ENCODE measurements at regions not wholly inside any gene's neighbourhood (a gene's known extent, or its start where the extent isn't known, plus 50 kb on each side); places are given as distances from the start of the nearest gene placed in this dataset.

DNA sequence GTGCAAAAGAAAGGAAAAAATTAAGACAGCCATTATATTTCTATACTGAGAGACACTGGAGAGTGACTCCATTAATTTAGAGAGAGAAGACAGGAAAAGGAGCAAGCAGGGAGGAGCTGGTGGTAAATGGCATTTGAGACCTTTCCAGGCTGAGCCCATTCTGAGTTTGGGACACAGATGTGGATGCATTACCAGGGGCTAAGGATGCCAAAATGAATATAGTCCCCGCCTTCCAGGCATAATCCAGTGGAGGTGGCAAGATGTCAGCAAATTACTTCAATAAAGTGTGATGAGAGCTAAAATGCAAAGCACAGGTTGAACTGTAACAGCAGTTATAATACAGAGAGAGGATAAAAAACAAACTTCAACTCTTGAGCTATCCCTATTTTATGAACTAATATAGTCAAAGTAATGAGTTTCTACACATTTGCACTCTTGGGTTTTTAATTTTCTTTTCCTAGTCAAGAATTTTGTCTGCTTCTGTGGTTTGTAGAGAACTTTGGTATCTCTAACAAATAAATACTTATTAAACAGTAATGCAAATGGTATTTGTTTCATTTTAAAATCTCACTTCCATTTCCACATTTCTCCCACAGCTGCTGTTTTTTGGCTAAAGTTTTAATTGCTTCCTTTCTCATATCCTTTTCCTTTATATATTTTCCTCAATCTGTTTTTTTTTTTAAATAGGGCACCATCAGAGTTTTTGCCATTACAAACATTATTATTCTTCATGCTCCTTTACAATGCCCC, 228.2 kb upstream of the KCNK2 start (continued):
- TF ChIP-seq, protein P1, sequence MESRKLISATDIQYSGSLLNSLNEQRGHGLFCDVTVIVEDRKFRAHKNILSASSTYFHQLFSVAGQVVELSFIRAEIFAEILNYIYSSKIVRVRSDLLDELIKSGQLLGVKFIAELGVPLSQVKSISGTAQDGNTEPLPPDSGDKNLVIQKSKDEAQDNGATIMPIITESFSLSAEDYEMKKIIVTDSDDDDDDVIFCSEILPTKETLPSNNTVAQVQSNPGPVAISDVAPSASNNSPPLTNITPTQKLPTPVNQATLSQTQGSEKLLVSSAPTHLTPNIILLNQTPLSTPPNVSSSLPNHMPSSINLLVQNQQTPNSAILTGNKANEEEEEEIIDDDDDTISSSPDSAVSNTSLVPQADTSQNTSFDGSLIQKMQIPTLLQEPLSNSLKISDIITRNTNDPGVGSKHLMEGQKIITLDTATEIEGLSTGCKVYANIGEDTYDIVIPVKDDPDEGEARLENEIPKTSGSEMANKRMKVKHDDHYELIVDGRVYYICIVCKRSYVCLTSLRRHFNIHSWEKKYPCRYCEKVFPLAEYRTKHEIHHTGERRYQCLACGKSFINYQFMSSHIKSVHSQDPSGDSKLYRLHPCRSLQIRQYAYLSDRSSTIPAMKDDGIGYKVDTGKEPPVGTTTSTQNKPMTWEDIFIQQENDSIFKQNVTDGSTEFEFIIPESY (IDR thresholded peaks at IDR 0.05): no peak
- no peak for TF ChIP-seq RXRA (IDR thresholded peaks at IDR 0.05)
- TF ChIP-seq FOXA2 (IDR thresholded peaks at IDR 0.05): no peak

DNA sequence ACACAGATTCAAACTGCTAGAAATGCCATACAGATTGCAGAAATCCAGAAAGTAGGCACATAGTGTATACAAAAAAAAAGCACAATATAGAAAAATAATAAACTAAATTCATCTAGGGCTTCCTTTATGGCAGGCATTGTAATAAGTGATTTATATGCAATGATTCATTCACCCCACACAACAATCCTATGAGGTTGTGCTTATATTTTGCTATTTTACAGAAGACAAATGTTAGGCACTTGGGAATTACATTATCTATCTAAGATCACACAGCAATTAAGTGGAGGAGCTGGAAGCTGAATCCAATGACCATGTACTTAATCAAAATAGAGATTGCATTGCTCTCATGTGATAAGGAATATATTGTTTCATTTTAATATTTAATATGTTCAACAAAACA, 225.7 kb upstream of the KCNK2 start:
- no peak for DNase-seq (ENCODE audit: low spot score)
- H3K9me3 ChIP-seq (ENCODE audit: control insufficient read depth in 4 of 4, low read length in 3 of 4): no peaks in the 10 kb centered on the region
- H3K36me3 ChIP-seq (ENCODE audit: control insufficient read depth in 4 of 4, insufficient read depth in 3 of 4, low read depth in 1 of 4, low read length in 3 of 4): no peaks in the 10 kb centered on the region
- TF ChIP-seq TAF1 (conservative IDR thresholded peaks at IDR 0.05) (no peak), RAD21 (IDR thresholded peaks at IDR 0.05) (no peak), RXRA (IDR thresholded peaks at IDR 0.05) (no peak), EGR1 (IDR thresholded peaks at IDR 0.05; ENCODE audit: low read depth in 2 of 2) (no peak), GABPA (IDR thresholded peaks at IDR 0.05 in 1 of 2, conservative IDR thresholded peaks at IDR 0.05 in 1 of 2) (no peak), FOXA2 (IDR thresholded peaks at IDR 0.05) (no peak), NR2F2 (IDR thresholded peaks at IDR 0.05) (no peak)
- TF ChIP-seq, protein P2, sequence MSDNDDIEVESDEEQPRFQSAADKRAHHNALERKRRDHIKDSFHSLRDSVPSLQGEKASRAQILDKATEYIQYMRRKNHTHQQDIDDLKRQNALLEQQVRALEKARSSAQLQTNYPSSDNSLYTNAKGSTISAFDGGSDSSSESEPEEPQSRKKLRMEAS (IDR thresholded peaks at IDR 0.05): no peak
- TF ChIP-seq, protein P3, sequence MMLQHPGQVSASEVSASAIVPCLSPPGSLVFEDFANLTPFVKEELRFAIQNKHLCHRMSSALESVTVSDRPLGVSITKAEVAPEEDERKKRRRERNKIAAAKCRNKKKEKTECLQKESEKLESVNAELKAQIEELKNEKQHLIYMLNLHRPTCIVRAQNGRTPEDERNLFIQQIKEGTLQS (IDR thresholded peaks at IDR 0.05): no peak
- TF ChIP-seq, protein P4, sequence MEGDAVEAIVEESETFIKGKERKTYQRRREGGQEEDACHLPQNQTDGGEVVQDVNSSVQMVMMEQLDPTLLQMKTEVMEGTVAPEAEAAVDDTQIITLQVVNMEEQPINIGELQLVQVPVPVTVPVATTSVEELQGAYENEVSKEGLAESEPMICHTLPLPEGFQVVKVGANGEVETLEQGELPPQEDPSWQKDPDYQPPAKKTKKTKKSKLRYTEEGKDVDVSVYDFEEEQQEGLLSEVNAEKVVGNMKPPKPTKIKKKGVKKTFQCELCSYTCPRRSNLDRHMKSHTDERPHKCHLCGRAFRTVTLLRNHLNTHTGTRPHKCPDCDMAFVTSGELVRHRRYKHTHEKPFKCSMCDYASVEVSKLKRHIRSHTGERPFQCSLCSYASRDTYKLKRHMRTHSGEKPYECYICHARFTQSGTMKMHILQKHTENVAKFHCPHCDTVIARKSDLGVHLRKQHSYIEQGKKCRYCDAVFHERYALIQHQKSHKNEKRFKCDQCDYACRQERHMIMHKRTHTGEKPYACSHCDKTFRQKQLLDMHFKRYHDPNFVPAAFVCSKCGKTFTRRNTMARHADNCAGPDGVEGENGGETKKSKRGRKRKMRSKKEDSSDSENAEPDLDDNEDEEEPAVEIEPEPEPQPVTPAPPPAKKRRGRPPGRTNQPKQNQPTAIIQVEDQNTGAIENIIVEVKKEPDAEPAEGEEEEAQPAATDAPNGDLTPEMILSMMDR (IDR thresholded peaks at IDR 0.05; ENCODE audit: low read depth, low read length, missing input control): no peak
- TF ChIP-seq, protein P5, sequence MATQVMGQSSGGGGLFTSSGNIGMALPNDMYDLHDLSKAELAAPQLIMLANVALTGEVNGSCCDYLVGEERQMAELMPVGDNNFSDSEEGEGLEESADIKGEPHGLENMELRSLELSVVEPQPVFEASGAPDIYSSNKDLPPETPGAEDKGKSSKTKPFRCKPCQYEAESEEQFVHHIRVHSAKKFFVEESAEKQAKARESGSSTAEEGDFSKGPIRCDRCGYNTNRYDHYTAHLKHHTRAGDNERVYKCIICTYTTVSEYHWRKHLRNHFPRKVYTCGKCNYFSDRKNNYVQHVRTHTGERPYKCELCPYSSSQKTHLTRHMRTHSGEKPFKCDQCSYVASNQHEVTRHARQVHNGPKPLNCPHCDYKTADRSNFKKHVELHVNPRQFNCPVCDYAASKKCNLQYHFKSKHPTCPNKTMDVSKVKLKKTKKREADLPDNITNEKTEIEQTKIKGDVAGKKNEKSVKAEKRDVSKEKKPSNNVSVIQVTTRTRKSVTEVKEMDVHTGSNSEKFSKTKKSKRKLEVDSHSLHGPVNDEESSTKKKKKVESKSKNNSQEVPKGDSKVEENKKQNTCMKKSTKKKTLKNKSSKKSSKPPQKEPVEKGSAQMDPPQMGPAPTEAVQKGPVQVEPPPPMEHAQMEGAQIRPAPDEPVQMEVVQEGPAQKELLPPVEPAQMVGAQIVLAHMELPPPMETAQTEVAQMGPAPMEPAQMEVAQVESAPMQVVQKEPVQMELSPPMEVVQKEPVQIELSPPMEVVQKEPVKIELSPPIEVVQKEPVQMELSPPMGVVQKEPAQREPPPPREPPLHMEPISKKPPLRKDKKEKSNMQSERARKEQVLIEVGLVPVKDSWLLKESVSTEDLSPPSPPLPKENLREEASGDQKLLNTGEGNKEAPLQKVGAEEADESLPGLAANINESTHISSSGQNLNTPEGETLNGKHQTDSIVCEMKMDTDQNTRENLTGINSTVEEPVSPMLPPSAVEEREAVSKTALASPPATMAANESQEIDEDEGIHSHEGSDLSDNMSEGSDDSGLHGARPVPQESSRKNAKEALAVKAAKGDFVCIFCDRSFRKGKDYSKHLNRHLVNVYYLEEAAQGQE (IDR thresholded peaks at IDR 0.05): no peak
- TF ChIP-seq, protein P1 (IDR thresholded peaks at IDR 0.05): no peak
- H3K27me3 ChIP-seq (ENCODE audit: control insufficient read depth in 4 of 4, insufficient read depth in 4 of 4, low read length in 3 of 4): no peaks in the 10 kb centered on the region
- H3K4me1 ChIP-seq (ENCODE audit: control insufficient read depth in 4 of 4, insufficient read depth in 4 of 4, low read length in 3 of 4): no peaks in the 10 kb centered on the region
- H3K4me3 ChIP-seq (ENCODE audit: low read depth in 1 of 3, low read length in 3 of 3): no peak overlapping the region
- H3K27ac ChIP-seq (ENCODE audit: low read depth in 1 of 2, low read length in 2 of 2): no peak overlapping the region
- H3K9ac ChIP-seq (ENCODE audit: low read depth in 1 of 2, low read length in 2 of 2): no peak overlapping the region

Measured in liver (tissue), 7 donors.